Panc1 (cell line): ENCODE measurements at regions not wholly inside any gene's neighbourhood (a gene's known extent, or its start where the extent isn't known, plus 50 kb on each side); places are given as distances from the start of the nearest gene placed in this dataset.
"Not testable (repeated sequence)": the region's sequence is repeated elsewhere in the genome, so short reads cannot be mapped to it uniquely, and the experiment has no call there.

Experiments used
- POLR2AphosphoS5 ChIP-seq: IDR thresholded peaks from 2 replicates; pipeline ENCODE4 v1.6.1; 2012; ENCODE audit warnings: mild to moderate bottlenecking, low read depth, low read length, moderate library complexity
- TF ChIP-seq, protein P1 (sequence below): fragments of 450-650 bp; IDR thresholded peaks from 2 replicates; pipeline ENCODE4 v1.5.1; 2017; ENCODE audit warnings: mild to moderate bottlenecking

DNA sequence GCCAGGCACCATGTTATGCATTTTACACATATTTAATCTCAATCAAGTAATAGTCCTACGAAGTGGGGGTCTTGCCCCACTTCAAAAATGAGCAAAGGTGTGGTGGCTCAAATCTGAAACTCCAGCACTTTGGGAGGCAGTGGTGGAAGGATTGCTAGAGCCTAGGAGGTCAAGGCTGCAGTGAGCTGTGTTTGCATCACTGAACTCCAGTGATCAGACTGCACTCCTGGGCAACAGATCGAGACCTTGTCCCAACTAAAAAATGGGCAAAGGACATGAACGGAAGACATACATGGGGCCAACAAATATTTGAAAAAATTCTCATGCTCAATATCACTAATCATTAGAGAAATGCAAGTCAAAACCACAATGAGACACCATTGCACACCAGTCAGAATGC lies 116.3 kb upstream of the NBPF8 start:
- TF ChIP-seq, protein P1, sequence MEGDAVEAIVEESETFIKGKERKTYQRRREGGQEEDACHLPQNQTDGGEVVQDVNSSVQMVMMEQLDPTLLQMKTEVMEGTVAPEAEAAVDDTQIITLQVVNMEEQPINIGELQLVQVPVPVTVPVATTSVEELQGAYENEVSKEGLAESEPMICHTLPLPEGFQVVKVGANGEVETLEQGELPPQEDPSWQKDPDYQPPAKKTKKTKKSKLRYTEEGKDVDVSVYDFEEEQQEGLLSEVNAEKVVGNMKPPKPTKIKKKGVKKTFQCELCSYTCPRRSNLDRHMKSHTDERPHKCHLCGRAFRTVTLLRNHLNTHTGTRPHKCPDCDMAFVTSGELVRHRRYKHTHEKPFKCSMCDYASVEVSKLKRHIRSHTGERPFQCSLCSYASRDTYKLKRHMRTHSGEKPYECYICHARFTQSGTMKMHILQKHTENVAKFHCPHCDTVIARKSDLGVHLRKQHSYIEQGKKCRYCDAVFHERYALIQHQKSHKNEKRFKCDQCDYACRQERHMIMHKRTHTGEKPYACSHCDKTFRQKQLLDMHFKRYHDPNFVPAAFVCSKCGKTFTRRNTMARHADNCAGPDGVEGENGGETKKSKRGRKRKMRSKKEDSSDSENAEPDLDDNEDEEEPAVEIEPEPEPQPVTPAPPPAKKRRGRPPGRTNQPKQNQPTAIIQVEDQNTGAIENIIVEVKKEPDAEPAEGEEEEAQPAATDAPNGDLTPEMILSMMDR: not testable (repeated sequence)
- TF ChIP-seq POLR2AphosphoS5: not testable (repeated sequence)
